GM12892 (cell line): ENCODE measurements at regions not wholly inside any gene's neighbourhood (a gene's known extent, or its start where the extent isn't known, plus 50 kb on each side); places are given as distances from the start of the nearest gene placed in this dataset.

Source experiments
- POLR2A ChIP-seq: IDR thresholded peaks from 2 replicates; pipeline ENCODE4 v1.6.1; 2011; ENCODE audit warnings: low read depth, low read length, control low read depth
- POLR2AphosphoS5 ChIP-seq: IDR thresholded peaks from 2 replicates; pipeline ENCODE4 v1.6.1; 2011; ENCODE audit warnings: low read depth, low read length, control low read depth

GRCh38 chr5:106423109-106423897 is 1247.4 kb downstream of the EFNA5 start:
- TF ChIP-seq POLR2A, result no peak
- TF ChIP-seq POLR2AphosphoS5, result no peak
